Ureter (tissue), 1 donor: ENCODE measurements at regions not wholly inside any gene's neighbourhood (a gene's known extent, or its start where the extent isn't known, plus 50 kb on each side); places are given as distances from the start of the nearest gene placed in this dataset.

Experiments used
- DNase-seq: peaks from one replicate; pipeline ENCODE4 v3.0.0-alpha.2; 2020; ENCODE audit warnings: low spot score
- donor health status: DM: yes; HTN: yes; CAD: no.

DNA sequence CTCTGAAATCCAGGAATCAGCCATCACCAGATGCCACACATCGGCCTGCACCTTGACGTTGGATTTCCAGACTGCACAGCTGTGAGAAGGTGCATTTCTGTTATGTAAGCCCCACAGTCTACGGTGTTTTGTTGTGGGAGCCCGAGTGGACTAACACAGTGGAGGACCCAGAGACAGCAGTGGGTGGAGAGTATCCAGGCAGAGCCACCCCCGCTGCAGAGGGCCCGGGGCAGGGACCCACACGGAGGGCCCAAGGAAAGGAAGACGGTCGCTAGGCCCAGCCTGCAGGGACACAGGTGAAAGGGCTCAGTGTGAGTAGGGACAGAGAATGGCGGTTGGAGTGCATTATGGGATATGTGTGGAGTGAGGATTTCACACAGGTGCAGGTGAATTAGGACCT lies 288.3 kb upstream of the AJAP1 start:
- no peak for DNase-seq

DNA sequence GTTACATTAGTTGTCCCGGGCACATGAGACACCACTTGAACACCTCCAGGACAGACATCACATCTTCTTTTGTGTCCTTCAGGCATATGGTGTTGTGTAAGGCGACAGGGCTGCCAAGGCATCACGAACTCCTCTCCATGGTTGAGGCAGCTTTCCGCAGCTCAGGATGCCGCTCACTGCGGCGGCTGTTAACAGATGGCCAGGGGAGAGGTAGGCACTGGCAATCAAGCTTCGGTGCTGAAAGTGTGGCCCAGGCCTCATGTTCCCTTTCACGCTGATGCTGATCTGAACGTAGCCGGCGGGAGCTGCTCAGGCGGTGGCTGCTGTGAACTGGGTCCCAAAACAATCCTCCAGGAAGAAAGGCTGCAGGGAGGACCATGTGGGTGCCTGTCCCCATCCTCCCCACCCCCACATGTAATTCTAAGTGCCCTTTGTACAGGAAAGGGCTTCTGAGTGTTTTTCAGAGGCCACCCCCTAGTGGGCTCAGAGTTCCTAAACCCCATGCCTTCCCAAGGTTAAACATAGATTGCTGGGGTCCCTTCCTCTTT lies 287.1 kb upstream of the AJAP1 start:
- no peak for DNase-seq

DNA sequence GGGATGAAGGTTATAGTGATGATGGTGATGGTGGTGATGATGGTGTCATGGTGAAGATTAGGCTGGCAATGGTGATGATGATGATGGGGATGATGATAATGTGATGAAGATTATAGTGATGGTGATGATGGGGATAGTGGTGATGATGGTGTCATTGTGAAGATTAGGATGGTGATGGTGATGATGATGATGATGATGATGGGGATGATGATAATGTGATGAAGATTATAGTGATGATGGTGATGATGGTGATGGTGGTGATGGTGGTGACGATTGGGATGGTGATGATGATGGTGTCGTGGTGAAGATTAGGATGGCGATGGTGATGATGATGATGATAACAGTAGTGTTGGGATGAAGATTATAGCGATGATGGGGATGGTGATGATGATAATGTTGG lies 285.1 kb upstream of the AJAP1 start:
- no peak for DNase-seq

DNA sequence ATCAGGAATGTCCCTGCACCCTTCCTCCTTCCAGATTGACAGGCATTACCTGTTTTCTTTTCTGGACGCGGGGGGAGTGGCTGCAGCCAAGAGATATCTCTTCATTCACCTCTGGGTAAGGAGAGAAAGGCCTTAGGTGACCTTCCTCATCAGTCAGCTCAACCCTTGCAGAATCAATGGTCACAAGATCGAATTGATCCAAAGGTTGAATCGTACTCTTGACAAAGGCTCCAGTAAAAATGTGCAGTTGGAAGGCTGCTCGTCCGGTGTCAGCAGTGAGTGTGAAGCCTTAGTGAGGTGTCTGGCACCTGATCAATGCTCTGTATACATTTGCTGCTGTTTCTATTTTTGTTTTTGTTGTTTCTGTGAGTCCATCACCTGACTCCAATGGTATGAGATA lies 282.6 kb upstream of the AJAP1 start:
- no peak for DNase-seq

- no peak for DNase-seq
These were observed 278.6 kb upstream of the AJAP1 start for GRCh38 chr1:4375812-4376211.

GRCh38 chr1:4379451-4380175 lies 274.8 kb upstream of the AJAP1 start:
- DNase-seq: no peak

GRCh38 chr1:4380564-4381168 lies 273.7 kb upstream of the AJAP1 start:
- DNase-seq: no peak

GRCh38 chr1:4393191-4393590 lies 261.2 kb upstream of the AJAP1 start:
- no peak for DNase-seq

DNA sequence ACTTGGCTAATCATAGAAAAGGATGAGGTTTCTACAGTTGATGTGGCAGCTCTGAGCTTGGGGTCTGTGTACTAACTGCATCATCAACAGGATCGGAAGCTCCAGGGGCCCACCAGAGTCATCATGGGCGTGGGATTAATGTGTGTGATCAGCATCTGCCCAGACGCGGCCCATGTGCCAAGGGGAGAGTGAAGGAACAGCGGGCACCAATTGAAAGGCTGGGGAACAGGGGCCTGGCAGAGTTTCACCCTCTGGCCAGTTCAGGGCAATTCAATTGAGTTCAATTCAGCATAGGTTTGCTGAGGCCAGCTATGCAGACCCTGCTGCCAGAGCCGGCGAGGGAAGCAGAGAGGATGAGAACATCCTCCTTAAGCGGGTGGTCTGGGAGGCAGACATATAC lies 260.0 kb upstream of the AJAP1 start:
- DNase-seq: no peak

- DNase-seq: no peak
These were observed 259.3 kb upstream of the AJAP1 start for GRCh38 chr1:4395158-4395557.

DNA sequence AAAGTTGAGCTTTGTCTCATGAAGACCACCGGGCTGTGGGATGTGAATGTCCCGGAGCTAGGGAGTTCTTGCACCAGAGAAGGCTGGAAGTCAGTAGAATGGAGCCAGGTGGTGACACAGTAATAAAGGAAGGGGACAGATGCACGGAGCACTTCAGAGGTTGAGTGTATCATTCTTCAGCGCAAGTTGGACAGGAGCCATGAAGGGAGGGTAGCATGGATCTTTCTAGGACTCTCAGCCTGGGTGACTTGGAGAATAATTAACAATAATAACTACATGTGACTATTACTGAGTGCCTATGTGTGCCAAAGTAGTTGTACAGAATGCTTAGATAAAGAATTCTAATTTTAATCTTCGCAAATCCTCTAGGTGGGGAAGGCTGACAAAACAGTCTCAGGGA lies 258.7 kb upstream of the AJAP1 start:
- DNase-seq: no peak

DNA sequence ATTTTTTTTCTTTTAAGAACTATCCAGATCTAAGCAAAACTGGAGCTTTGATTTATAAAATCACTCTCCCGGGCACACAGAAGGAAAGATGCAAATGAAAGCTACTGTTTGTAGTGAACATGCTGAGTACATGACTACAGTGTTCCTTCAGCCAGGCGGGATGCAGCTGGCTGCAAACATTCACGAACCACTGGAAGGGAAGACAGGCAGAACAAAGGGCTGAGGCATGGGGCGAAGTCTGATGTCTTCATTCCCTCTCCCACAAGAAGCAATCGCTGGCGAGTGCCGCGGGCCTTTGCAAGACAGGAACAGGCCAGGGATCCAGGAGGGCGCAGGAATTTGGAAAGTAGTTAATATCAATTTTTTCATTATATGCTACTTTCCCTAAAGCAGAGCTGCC lies 257.9 kb upstream of the AJAP1 start:
- no peak for DNase-seq

DNA sequence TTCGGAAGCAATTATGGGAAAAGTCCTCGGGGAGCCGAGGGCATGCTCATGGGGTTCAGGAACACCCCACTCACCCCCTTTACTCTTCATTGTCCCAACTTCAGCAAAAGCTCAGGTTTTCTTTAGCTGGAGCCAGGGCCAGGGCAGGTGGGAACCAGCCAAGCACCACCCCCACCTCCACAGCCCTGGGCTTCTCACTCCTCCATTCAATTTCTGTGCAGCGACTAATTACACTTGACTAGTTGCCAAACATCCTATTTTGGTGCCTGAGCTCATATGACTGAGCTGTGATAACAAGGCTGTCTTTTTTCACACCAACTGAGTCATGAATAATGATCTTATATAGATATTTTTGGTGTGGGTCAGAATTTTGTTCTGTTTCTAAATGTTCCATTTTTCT lies 257.2 kb upstream of the AJAP1 start:
- DNase-seq: no peak

DNA sequence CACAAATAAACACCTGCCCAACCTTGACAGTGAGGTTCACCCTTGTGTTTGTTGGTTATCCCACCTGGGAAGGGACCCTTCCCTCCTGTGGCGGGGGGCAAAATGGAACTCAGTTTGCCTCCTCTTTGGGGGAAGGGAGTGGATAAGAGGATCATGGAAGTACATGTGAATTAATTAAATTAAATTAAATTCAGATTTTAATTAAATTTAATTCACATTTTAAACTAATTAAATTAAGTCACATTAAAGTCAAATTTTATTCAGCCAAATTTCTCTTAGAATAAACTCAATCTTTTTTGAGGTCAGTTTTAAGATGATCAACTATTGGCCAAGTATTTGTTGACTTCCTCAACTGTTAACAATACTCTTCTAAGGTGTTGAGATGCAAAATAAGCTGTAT lies 252.4 kb upstream of the AJAP1 start:
- no peak for DNase-seq

DNA sequence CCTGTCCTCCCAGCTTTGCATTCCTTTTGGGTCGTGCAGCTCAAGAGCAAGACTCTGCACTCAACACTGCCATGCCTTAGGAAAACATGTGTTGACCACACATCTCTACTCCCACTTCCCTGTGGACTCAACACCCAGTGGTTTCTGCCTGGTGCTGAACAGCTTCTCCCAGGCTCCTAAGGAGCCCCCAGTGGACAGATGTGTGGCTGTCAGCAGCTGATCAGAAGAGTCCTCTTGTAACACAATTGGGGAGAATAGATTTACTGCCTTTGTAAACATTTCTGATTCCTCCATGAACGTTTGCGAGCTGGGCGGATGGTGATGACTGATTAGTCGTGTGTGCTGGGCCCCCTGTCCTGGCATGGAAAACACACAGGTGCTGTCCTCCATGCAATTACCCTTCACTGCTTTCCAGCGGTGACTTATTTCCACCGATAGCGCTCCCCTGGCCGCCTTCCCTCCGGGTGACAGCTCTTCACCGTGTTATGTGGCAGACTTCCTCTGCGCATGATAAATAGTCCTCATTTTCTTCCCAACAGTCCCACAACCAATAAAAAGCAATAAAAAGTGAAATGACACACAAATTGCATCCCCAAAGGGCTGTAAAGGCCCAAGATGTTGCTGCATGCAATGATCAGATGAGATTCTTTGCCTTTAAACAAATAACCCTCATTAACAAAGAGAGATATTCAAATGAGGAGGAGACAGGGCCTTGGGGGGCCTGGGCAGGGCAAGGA lies 249.4 kb upstream of the AJAP1 start:
- no peak for DNase-seq

DNA sequence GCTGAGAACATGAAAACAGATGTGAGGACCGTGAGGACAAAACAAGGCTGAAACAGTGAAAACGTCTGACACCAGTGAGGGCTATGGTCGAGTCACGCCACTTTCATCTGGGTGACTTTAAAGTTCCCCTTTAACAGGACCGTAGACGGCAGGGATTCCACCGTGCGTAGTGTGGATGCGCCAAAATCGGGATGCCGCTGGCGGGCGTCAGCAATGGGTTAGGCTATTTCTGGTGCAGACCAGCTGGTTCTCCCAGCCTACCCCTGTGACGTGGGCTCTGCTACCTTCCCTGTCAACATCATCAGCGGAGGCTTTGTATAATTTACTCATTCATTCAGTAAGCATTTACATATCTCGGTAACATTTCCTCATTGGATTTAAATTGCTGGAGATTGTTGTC lies 246.6 kb upstream of the AJAP1 start:
- no peak for DNase-seq

DNA sequence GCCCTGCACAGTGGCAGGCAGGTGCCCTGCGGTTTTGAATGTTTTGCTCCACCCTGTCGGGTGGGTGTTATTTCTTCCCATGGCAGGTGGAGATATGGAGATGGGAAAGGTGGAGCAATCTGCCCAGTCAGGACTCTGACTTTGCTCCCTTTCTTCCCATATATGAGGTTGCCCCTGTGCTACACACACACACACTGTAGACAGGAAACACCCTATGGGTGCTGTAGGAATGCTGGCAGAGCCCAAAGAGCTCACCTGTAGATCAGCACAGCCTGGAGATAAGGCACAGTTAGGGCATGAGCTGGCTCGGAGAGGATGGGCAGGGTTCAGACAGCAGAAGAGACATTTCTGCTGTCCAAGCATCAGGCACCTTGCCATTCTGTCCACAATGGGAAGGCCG lies 246.0 kb upstream of the AJAP1 start:
- DNase-seq: no peak

DNA sequence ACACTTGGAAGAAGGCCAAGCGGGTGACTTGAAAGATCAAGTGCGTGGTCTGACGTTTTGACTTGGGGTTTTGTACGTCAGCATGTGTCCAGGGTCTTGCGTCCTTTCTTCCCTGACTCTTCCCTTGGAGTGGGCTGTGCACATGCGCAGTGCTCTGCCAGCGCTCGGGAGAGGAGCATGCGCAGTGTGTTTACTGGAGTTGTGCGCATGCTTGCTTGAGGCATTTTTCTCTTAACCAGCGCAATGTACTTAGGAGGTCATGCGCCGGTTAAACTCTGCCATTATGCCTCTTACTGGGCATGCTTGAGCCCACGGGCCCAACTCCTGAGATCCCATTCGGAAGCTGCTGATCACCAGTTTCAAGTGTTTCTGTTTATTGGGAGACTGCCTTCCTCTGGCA lies 242.5 kb upstream of the AJAP1 start:
- no peak for DNase-seq

- no peak for DNase-seq
These were observed 238.9 kb upstream of the AJAP1 start for GRCh38 chr1:4415476-4415875.

- DNase-seq: no peak
These were observed 238.2 kb upstream of the AJAP1 start for GRCh38 chr1:4416189-4416588.

DNA sequence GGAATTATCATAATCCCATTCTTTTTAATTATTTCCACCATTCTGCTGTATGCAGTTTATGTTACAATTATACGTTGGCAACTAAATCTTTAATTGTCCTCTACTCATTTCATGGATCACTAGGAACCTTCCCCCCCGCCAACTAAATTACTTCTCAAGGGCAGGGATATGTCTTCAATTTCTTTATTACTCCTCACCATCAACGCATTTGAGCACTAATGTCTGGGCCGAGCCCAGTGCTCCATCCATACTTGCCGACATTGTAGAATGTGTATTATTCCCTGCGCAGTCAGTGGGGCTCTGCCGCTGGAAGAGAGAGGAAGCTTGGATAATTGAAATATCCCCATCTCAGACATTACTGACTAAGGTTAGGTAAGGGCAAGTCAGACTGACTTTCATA lies 236.4 kb upstream of the AJAP1 start:
- DNase-seq: no peak

DNA sequence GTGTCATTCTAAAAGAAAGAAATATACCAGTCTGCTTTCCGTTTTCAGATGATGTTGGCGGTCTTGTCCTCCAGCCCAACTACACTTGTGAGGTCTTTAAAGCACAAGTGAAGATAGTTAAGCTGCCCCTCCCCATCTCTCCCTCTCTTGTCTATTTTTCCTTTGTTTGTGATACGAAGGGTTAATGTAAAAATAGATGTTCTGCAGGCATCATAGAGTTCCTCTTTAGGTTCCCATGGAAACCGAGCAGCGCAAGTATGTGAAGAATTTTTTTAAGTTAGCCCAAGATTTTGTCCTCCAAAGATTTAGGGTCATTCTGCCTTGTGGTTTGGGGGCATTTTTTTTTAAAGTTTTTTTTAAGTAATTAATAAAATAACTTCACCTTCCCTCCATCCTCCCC lies 232.4 kb upstream of the AJAP1 start:
- no peak for DNase-seq
